Lower lobe of right lung (tissue), 2 donors: ENCODE measurements at regions not wholly inside any gene's neighbourhood (a gene's known extent, or its start where the extent isn't known, plus 50 kb on each side); places are given as distances from the start of the nearest gene placed in this dataset.
A peak's percentile ranks its signal among the peaks of the same experiment; 100 is the strongest.

ENCODE experiments used
- ATAC-seq, 2 donors: fragments of 200-7000 bp; cut with Tn5 transposase; one replicate each; pipeline ENCODE4 v1.9.1; 2020 to 2022; ENCODE audit warnings: mild to moderate bottlenecking in 2 of 2, moderate library complexity in 2 of 2
- DNase-seq: peaks from one replicate; pipeline ENCODE4 v3.0.0-alpha.2; 2020
- H3K27ac ChIP-seq: fragments of 200-600 bp; one replicate; pipeline ENCODE4 v1.8.0; 2022
- H3K27me3 ChIP-seq: fragments of 200-600 bp; one replicate; pipeline ENCODE4 v1.8.0; 2022; ENCODE audit warnings: low read depth
- H3K36me3 ChIP-seq: fragments of 200-600 bp; one replicate; pipeline ENCODE4 v1.8.0; 2022; ENCODE audit warnings: mild to moderate bottlenecking
- H3K4me1 ChIP-seq: fragments of 200-600 bp; one replicate; pipeline ENCODE4 v1.8.0; 2022
- H3K4me3 ChIP-seq: fragments of 200-600 bp; one replicate; pipeline ENCODE4 v1.8.0; 2022; ENCODE audit warnings: mild to moderate bottlenecking
- H3K9me3 ChIP-seq: fragments of 200-600 bp; one replicate; pipeline ENCODE4 v1.8.0; 2022
- intact Hi-C: fragments of 100-400 bp; cut with DNase I; formaldehyde crosslinking; loops from one replicate; pipeline ENCODE4 v1.11.0; 2022
- TF ChIP-seq, protein P1 (sequence below): fragments of 200-600 bp; IDR thresholded peaks from one replicate; pipeline ENCODE4 v1.8.0; 2022; ENCODE audit warnings: antibody characterized with exemption, mild to moderate bottlenecking
- donor health status: DM: no; HTN: yes; CAD: no; lungs with severe emphysema.

DNA sequence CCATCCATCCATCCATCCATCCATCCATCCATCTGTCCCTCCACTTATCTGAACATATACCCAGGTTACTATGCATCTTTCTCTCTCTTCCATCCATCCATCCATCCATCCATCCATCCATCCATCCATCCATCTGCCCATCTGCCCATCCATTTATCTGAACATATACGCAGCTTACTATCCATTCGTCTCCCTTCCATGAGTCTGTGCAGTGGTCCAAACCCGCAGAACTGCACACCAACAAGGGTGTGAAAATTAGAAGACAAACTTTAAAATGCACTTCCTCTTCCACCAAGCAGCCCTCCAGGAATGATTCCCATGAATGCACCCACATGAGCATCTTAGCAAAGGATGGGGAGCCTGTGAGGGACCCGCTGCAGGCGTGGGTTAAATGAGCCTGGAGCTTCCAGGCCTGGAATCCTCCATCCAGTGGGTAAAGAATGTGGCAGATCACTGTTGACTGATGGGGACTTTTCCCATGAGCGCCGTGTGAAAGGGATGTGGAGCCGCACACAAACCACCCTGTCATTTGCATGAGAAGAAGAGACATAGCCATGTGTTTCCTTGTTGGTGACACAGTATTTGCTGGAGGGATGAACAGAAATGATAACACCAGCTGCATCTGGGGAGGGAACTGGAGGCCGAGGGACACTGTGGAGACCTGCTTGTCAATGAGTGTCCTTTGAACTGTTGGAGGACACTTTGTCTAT is 376.6 kb downstream of the ADGRD1 start:
- H3K4me1 ChIP-seq = no peaks in the 10 kb centered on the region
- intact Hi-C loops = no loop called here
- DNase-seq (no peak), ATAC-seq (no peak)
- H3K4me3 ChIP-seq = no peak overlapping the region
- H3K9me3 ChIP-seq = no peaks in the 10 kb centered on the region
- H3K36me3 ChIP-seq = no peaks in the 10 kb centered on the region
- H3K27me3 ChIP-seq = no peaks in the 10 kb centered on the region
- no peak overlapping the region for H3K27ac ChIP-seq
- TF ChIP-seq, protein P1, sequence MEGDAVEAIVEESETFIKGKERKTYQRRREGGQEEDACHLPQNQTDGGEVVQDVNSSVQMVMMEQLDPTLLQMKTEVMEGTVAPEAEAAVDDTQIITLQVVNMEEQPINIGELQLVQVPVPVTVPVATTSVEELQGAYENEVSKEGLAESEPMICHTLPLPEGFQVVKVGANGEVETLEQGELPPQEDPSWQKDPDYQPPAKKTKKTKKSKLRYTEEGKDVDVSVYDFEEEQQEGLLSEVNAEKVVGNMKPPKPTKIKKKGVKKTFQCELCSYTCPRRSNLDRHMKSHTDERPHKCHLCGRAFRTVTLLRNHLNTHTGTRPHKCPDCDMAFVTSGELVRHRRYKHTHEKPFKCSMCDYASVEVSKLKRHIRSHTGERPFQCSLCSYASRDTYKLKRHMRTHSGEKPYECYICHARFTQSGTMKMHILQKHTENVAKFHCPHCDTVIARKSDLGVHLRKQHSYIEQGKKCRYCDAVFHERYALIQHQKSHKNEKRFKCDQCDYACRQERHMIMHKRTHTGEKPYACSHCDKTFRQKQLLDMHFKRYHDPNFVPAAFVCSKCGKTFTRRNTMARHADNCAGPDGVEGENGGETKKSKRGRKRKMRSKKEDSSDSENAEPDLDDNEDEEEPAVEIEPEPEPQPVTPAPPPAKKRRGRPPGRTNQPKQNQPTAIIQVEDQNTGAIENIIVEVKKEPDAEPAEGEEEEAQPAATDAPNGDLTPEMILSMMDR = no peak

DNA sequence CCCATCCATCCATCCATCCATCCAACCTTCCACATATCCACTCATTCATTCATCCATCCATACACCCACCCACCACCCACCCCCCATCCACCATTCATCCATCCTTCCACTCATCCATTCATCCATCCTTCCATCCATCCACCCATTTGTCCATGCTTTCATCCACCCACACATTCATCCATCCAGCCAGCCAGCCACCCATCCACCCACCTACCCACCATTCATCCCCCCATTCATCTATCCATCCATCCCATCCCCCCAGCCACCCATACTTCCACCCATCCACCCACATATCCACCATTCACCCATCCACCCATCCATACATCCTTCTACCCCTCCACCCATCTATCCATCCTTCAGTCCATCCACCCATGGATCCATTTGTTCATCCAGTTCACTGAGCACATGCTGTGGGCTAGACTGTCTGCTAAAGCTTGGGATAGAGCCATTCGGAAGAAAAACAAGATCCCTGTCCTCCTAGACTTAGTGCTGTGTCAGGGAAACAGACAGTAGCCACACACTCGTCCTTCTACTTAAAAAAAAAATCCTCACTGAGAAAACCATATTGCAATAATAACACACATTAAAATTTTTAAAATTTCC is 377.5 kb downstream of the ADGRD1 start:
- ATAC-seq (no peak), DNase-seq (no peak)
- Histone ChIP-seq H3K4me3 (no peak overlapping the region), H3K4me1 (no peaks in the 10 kb centered on the region), H3K9me3 (no peaks in the 10 kb centered on the region), H3K36me3 (no peaks in the 10 kb centered on the region), H3K27me3 (no peaks in the 10 kb centered on the region), H3K27ac (no peak overlapping the region)
- TF ChIP-seq, protein P1 = no peak
- intact Hi-C loops = no loop called here

DNA sequence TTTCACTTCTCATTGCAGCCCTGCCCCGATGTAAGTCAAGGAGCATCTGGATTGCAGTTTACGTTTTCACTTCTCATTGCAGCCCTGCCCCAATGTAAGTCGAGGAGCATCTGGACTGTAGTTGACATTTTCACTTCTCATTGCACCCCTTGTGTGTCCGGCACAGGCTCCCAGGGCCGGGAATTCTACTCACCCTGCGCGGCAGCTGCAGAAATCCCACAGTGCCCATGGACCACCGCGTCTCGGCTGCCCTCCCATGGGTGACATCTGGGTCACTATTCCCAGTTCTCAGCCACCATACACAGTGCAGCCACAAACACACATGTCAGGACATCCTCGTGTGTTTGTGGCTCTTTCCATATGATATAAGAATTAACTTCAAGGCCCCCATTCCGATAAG is 378.5 kb downstream of the ADGRD1 start:
- no peaks in the 10 kb centered on the region for H3K27me3 ChIP-seq
- H3K27ac ChIP-seq = no peak overlapping the region
- intact Hi-C loops = no loop called here
- TF ChIP-seq, protein P1 = no peak
- H3K4me1 ChIP-seq = no peaks in the 10 kb centered on the region
- ATAC-seq (no peak), DNase-seq (no peak)
- no peaks in the 10 kb centered on the region for H3K9me3 ChIP-seq
- H3K36me3 ChIP-seq = no peaks in the 10 kb centered on the region
- no peak overlapping the region for H3K4me3 ChIP-seq

DNA sequence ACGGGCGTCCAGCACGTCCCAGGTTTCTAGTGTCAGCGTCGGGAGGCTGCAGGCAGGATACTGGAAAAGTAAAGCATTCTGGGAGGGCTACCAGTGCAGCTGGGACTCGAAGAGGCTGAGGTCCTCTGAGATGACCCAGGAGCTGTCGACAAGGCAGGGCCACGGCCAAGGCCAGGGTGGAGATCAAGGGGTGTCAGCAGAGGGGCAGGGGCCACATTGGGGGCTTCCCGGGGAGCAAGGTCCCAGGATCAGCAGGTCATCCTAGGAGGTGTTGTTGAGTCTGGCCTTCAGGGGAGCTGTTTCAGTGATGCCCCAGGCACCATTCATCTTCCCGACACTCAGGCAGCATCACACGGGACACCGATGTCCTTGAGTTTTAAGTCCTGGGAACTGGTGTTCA is 377.8 kb upstream of the SFSWAP start:
- Histone ChIP-seq H3K36me3 (no peaks in the 10 kb centered on the region), H3K27me3 (no peaks in the 10 kb centered on the region), H3K4me1 (no peaks in the 10 kb centered on the region), H3K9me3 (no peaks in the 10 kb centered on the region), H3K4me3 (no peak overlapping the region), H3K27ac (no peak overlapping the region)
- DNase-seq (no peak), ATAC-seq (peak in 1 of 2 donors; percentile 9)
- TF ChIP-seq, protein P1 = no peak
- intact Hi-C loops = no loop called here

DNA sequence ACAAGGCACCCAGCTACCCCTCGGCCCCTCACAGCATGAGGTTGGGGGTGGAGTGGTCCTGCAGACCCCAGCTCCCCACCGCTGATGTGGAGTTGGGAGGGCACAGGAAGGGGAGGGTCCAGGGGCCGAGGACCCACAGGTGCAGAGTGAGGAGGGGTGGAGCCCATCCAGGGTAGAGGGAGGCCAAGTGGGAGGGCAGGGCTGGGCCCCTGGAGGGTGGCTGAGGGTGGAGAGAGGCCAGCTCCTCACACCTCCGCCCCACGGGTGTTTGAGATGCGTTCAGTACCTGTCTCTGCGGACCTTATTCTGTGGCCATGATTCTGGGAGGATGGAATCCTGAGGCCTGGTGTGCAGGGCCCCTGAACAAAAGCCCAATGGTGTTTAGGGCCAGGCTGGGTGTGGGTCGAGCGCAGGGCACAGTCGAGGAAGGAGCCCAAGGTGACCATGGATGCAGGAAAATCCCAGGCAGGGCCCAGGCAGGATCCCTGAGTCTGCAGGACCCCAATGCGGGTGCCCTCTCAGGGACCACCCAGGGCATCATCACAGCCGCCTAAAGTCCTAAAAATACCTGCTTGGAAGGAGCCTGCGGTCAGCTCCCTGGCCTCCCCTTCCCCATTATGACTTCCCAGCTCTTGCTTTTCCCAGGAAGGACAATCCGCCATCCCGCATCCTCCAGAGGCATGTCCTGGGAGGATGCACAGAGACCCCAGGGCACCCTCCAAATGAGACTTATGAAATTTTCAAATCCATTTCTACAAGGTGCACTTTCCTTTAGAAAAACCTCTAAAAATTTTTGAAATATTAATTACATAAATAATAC is 377.1 kb upstream of the SFSWAP start:
- Histone ChIP-seq H3K9me3 (no peaks in the 10 kb centered on the region), H3K27me3 (no peaks in the 10 kb centered on the region)
- no peak for DNase-seq

More for the DNA sequence above, 377.1 kb upstream of the SFSWAP start:
- no peaks in the 10 kb centered on the region for H3K36me3 ChIP-seq
- intact Hi-C loops = no loop called here
- no peaks in the 10 kb centered on the region for H3K4me1 ChIP-seq
- TF ChIP-seq, protein P1 = no peak
- ATAC-seq = peak in 1 of 2 donors; percentile 46
- no peak overlapping the region for H3K27ac ChIP-seq
- no peak overlapping the region for H3K4me3 ChIP-seq
